Renal pelvis (tissue), 1 donor: ENCODE measurements at regions not wholly inside any gene's neighbourhood (a gene's known extent, or its start where the extent isn't known, plus 50 kb on each side); places are given as distances from the start of the nearest gene placed in this dataset.
"Not testable (repeated sequence)": the region's sequence is repeated elsewhere in the genome, so short reads cannot be mapped to it uniquely, and the experiment has no call there.

Source experiments
- DNase-seq: peaks from one replicate; pipeline ENCODE4 v3.0.0-alpha.2; 2013

GRCh38 chr13:91032104-91032503, 315.4 kb upstream of the MIR17HG start:
- DNase-seq, result no peak

GRCh38 chr13:91036886-91037285, 310.6 kb upstream of the MIR17HG start:
- DNase-seq, result no peak

GRCh38 chr13:91042870-91043269, 304.6 kb upstream of the MIR17HG start:
- DNase-seq, result no peak

GRCh38 chr13:91045351-91046034, 302.0 kb upstream of the MIR17HG start:
- DNase-seq, result peak; percentile 24

GRCh38 chr13:91046715-91047327, 300.7 kb upstream of the MIR17HG start:
- DNase-seq, result no peak

GRCh38 chr13:91050970-91051369, 296.5 kb upstream of the MIR17HG start:
- DNase-seq, result no peak

- DNase-seq, result no peak
These were observed 294.6 kb upstream of the MIR17HG start for GRCh38 chr13:91052876-91053275.

- no peak for DNase-seq
These were observed 294.0 kb upstream of the MIR17HG start for GRCh38 chr13:91053318-91054065.

- no peak for DNase-seq
These were observed 292.6 kb upstream of the MIR17HG start for GRCh38 chr13:91054902-91055301.

- DNase-seq, result no peak
These were observed 290.7 kb upstream of the MIR17HG start for GRCh38 chr13:91056746-91057145.

- DNase-seq, result not testable (repeated sequence)
These were observed 290.0 kb upstream of the MIR17HG start for GRCh38 chr13:91057507-91057906.

- no peak for DNase-seq
These were observed 289.4 kb upstream of the MIR17HG start for GRCh38 chr13:91058066-91058465.

GRCh38 chr13:91058919-91059318, 288.6 kb upstream of the MIR17HG start:
- DNase-seq, result no peak

- DNase-seq, result no peak
These were observed 280.7 kb upstream of the MIR17HG start for GRCh38 chr13:91066745-91067144.

- DNase-seq, result no peak
These were observed 275.0 kb upstream of the MIR17HG start for GRCh38 chr13:91072486-91072885.

GRCh38 chr13:91074091-91074490, 273.4 kb upstream of the MIR17HG start:
- DNase-seq, result no peak

GRCh38 chr13:91076830-91077229, 270.7 kb upstream of the MIR17HG start:
- no peak for DNase-seq

- no peak for DNase-seq
These were observed 269.3 kb upstream of the MIR17HG start for GRCh38 chr13:91078093-91078679.

GRCh38 chr13:91079176-91079575, 268.3 kb upstream of the MIR17HG start:
- no peak for DNase-seq

GRCh38 chr13:91085127-91085526, 262.4 kb upstream of the MIR17HG start:
- DNase-seq, result no peak

GRCh38 chr13:91086936-91087716, 260.4 kb upstream of the MIR17HG start:
- no peak for DNase-seq

GRCh38 chr13:91097269-91097668, 250.2 kb upstream of the MIR17HG start:
- DNase-seq, result no peak
